Suprapubic skin (tissue), 4 donors: ENCODE measurements at regions not wholly inside any gene's neighbourhood (a gene's known extent, or its start where the extent isn't known, plus 50 kb on each side); places are given as distances from the start of the nearest gene placed in this dataset.
"Not testable (repeated sequence)": the region's sequence is repeated elsewhere in the genome, so short reads cannot be mapped to it uniquely, and the experiment has no call there.

ENCODE experiments used
- DNase-seq, 2 donors: peaks; one replicate each; pipeline ENCODE4 v3.0.0-alpha.2; 2019; ENCODE audit warnings: low spot score in 2 of 2
- H3K27ac ChIP-seq: fragments of 200-600 bp; sonication (generic); one replicate; pipeline ENCODE4 v1.5.1; 2019
- H3K27me3 ChIP-seq: fragments of 200-600 bp; sonication (generic); one replicate; pipeline ENCODE4 v1.5.1; 2019
- H3K36me3 ChIP-seq: fragments of 200-600 bp; sonication (generic); one replicate; pipeline ENCODE4 v1.5.1; 2019
- H3K4me1 ChIP-seq: fragments of 200-600 bp; sonication (generic); one replicate; pipeline ENCODE4 v1.5.1; 2019
- H3K4me3 ChIP-seq: fragments of 200-600 bp; sonication (generic); one replicate; pipeline ENCODE4 v1.5.1; 2019; ENCODE audit warnings: mild to moderate bottlenecking
- H3K9me3 ChIP-seq: fragments of 200-600 bp; sonication (generic); one replicate; pipeline ENCODE4 v1.5.1; 2019
- CTCF ChIP-seq, 2 donors: fragments of 200-600 bp in 1 of 2; fragments of 450-650 bp in 1 of 2; sonication (generic) in 1 of 2; IDR thresholded peaks; one replicate each; pipeline ENCODE4 v1.5.1; 2016 to 2019; ENCODE audit warnings: antibody characterized with exemption in 2 of 2, mild to moderate bottlenecking in 1 of 2, moderate library complexity in 1 of 2
- EP300 ChIP-seq: sonication (generic); formaldehyde crosslinking; IDR thresholded peaks from one replicate; pipeline ENCODE4 v1.6.1; 2017; ENCODE audit warnings: antibody characterized with exemption
- POLR2A ChIP-seq, 2 donors: fragments of 450-650 bp; IDR thresholded peaks; one replicate each; pipeline ENCODE4 v1.6.1; 2017; ENCODE audit warnings: antibody characterized with exemption in 2 of 2, mild to moderate bottlenecking in 2 of 2, moderate library complexity in 2 of 2
- POLR2AphosphoS5 ChIP-seq, 3 donors: sonication (generic); formaldehyde crosslinking; IDR thresholded peaks; one replicate each; pipeline ENCODE4 v1.6.1; 2017; ENCODE audit warnings: antibody characterized with exemption in 3 of 3
- WGBS: methylation state at CpG from one replicate; pipeline ENCODE4 v1.1.5; 2018; 5-methylcytosine and 5-hydroxymethylcytosine counted together

- Histone ChIP-seq H3K27ac (no peak overlapping the region), H3K4me3 (no peak overlapping the region), H3K4me1 (no peaks in the 10 kb centered on the region), H3K9me3 (no peaks in the 10 kb centered on the region), H3K27me3 (no peaks in the 10 kb centered on the region), H3K36me3 (no peaks in the 10 kb centered on the region)
- TF ChIP-seq CTCF (IDR thresholded peaks at IDR 0.05) (no peak), EP300 (no peak)
- 68% methylated on average over 3 of the region's 3 CpGs for WGBS
- DNase-seq = no peak
Observed at GRCh38 chr13:71303144-71303543, 563.9 kb downstream of the DACH1 start.

DNA sequence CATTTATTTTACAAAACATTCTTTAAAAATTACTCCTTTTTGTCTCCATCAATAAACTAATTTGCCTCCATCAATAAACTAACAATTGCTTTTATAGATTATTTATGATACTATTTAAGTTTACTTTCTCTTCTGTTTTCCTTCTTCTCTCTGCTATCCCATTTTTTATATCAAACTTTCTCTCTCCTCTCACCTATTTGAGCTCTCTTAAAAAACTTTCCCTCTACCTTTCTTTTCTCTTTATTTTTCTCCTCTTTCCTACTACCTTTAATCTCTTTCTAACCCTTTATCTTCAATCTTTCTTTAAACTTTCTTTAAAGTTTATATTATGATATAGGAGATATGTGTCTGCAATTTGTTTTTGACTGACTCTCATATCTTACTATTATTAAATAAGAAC is 566.4 kb downstream of the DACH1 start:
- H3K4me3 ChIP-seq = no peak overlapping the region
- TF ChIP-seq POLR2A (IDR thresholded peaks at IDR 0.05) = no peak
- TF ChIP-seq CTCF (IDR thresholded peaks at IDR 0.05) = no peak
- no peak for TF ChIP-seq POLR2AphosphoS5 (IDR thresholded peaks at IDR 0.05)
- TF ChIP-seq EP300 = no peak
- H3K36me3 ChIP-seq = no peaks in the 10 kb centered on the region
- H3K27ac ChIP-seq = no peak overlapping the region
- H3K9me3 ChIP-seq = no peaks in the 10 kb centered on the region
- no peak for DNase-seq
- H3K27me3 ChIP-seq = no peaks in the 10 kb centered on the region
- H3K4me1 ChIP-seq = no peaks in the 10 kb centered on the region

- Histone ChIP-seq H3K4me3 (no peak overlapping the region), H3K27ac (no peak overlapping the region), H3K9me3 (no peaks in the 10 kb centered on the region), H3K36me3 (no peaks in the 10 kb centered on the region), H3K4me1 (no peaks in the 10 kb centered on the region), H3K27me3 (no peaks in the 10 kb centered on the region)
- no peak for DNase-seq
- TF ChIP-seq EP300 (no peak), POLR2A (IDR thresholded peaks at IDR 0.05) (no peak), POLR2AphosphoS5 (IDR thresholded peaks at IDR 0.05) (no peak), CTCF (IDR thresholded peaks at IDR 0.05) (no peak)
- 98% methylated on average over 4 of the region's 4 CpGs for WGBS
Observed at GRCh38 chr13:71291842-71292146, 575.2 kb downstream of the DACH1 start.

DNA sequence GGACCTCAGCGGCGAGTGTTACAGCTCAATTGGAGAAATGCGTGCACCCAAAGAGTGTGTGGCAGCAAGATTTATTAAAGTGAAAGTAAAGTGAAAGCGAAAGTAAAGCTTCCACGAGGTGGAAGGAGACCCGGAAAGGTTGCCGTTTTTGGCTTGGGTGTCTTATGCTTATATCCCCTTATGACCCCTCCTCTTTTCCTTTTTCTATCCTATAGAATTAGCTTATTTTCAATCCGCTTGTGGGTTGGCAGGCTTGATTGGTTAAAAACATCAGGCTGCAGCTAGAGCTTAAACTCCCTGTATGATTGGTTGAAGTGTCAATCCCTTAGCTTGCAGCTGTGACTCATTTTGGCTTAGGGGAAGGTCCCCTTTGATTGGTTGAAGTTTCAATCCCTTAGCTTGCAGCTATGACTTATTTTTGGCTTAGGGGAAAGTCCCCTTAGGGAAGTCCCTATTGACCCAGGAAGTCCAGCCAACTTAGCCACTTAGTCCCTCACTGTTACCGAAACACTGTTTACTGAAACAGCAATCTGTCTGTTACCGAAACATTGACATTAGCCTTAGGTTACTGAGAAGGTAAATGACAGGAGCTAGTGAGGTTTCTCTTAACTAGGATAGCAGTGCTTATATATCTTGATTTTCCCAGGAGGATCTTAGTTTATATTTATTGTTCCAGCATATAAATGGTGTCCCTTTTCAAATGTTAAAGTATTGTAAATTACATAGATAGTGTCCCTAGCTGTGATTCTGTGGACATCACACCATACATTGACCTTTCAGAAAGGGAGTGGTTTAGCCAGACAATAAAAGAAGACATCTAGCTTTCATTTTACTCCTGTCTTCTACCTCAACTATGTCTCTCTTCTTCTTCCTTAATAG is 575.8 kb downstream of the DACH1 start:
- no peak for TF ChIP-seq POLR2A (IDR thresholded peaks at IDR 0.05)
- no peak for TF ChIP-seq EP300
- no peak for TF ChIP-seq CTCF (IDR thresholded peaks at IDR 0.05)
- TF ChIP-seq POLR2AphosphoS5 (IDR thresholded peaks at IDR 0.05) = no peak
- 58% methylated on average over 10 of the region's 10 CpGs for WGBS
- Histone ChIP-seq H3K27me3 (no peaks in the 10 kb centered on the region), H3K4me1 (no peaks in the 10 kb centered on the region), H3K27ac (no peak overlapping the region), H3K9me3 (no peaks in the 10 kb centered on the region), H3K36me3 (no peaks in the 10 kb centered on the region), H3K4me3 (peak overlapping the region; percentile 47)
- no peak for DNase-seq

GRCh38 chr13:71289980-71290379 is 577.0 kb downstream of the DACH1 start:
- not testable (repeated sequence) for H3K36me3 ChIP-seq, H3K4me1 ChIP-seq, DNase-seq, H3K27ac ChIP-seq, H3K4me3 ChIP-seq, H3K27me3 ChIP-seq, H3K9me3 ChIP-seq
- WGBS = 94% methylated on average over 3 of the region's 3 CpGs

DNA sequence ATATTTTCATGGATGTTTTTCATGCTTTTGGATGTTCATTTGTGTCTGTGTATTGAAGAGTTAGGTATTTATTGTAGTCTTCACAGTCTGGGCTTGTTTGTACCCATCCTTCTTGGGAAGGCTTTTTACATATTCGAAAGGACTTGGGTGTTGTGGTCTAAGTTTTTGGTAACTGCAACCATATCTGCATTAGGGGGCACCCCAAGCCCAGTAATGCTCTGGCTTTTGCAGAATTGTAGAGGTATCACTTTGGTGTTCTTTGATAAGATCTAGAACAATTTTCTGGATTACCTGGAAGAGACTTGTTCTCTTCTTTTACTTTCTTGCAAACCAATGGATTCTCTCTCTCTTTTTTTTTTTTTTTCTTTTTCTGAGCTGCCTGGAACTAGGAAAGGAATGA is 581.3 kb downstream of the DACH1 start:
- H3K27me3 ChIP-seq = no peaks in the 10 kb centered on the region
- no peak overlapping the region for H3K4me3 ChIP-seq
- 83% methylated on average over 1 of the region's 1 CpG for WGBS
- no peak for DNase-seq
- H3K9me3 ChIP-seq = no peaks in the 10 kb centered on the region
- H3K36me3 ChIP-seq = no peaks in the 10 kb centered on the region
- H3K27ac ChIP-seq = no peak overlapping the region
- no peaks in the 10 kb centered on the region for H3K4me1 ChIP-seq
- TF ChIP-seq EP300 (no peak), CTCF (IDR thresholded peaks at IDR 0.05) (no peak), POLR2AphosphoS5 (IDR thresholded peaks at IDR 0.05) (no peak), POLR2A (IDR thresholded peaks at IDR 0.05) (no peak)
